Activated CD4-positive, alpha-beta T cell treated with anti-CD3 and anti-CD28 coated beads, Interleukin-2, amount 50 U/mL, for 48 hours (primary cell): ENCODE measurements at regions not wholly inside any gene's neighbourhood (a gene's known extent, or its start where the extent isn't known, plus 50 kb on each side); places are given as distances from the start of the nearest gene placed in this dataset.

Source experiments
- DNase-seq, 2 experiments: peaks; one replicate each; pipeline ENCODE4 v3.0.0-alpha.2; 2020

DNA sequence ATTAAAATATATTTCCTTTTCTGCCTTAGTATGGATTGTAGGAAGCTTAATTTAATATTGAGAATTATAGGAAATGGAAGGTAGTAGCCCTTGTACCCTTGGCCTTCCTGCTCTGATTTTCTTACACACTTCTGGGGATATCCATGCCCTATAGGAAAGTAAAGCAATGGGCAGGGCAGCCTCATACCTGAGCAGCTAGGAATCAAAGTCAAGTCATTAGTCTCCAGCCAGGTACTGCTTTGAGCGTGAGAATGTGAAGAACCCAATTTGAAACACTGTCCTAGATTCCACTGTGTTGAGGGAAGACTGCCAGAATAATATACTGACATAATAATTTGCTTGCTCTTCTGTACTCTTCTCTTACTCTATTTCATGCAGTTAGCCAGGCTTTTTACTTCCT is 51.0 kb upstream of the L3MBTL3 start:
- DNase-seq: no peak

DNA sequence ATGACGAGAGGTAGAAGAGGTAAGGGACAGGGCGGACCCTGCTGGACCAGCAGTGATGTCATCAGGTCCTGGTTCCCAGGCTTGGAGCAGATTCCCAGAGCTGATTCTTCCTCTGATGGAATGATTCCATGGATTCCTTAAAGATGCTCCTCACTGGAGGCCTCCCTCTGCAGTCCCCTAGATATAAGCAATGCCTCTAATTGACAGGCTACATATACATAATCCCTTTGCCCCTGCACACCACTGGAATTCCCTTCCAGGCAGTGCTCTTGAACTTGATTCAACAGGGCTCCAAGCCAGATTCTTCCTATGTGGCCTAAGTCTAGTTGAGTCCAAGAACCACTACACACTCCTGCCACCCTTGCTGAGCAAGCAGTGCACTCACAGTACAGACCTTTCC is 52.3 kb upstream of the L3MBTL3 start:
- no peak for DNase-seq

DNA sequence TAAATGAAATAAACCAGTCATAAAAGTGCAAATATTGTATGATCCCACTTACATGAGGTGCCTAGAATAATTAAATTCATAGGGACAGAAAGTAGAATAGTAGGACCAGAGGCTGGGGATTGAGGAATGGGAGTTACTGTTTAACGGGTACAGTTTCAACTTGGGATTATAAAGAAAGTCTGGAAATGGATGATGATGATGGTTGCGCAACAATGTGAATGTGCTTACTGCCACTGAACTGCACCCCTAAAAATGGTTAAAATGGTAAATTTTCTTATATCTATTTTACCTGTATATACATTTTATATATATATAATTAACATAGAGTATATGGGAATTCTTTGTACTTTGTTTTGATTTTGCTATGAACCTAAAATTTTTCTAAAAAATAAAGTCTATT is 53.3 kb upstream of the L3MBTL3 start:
- no peak for DNase-seq

DNA sequence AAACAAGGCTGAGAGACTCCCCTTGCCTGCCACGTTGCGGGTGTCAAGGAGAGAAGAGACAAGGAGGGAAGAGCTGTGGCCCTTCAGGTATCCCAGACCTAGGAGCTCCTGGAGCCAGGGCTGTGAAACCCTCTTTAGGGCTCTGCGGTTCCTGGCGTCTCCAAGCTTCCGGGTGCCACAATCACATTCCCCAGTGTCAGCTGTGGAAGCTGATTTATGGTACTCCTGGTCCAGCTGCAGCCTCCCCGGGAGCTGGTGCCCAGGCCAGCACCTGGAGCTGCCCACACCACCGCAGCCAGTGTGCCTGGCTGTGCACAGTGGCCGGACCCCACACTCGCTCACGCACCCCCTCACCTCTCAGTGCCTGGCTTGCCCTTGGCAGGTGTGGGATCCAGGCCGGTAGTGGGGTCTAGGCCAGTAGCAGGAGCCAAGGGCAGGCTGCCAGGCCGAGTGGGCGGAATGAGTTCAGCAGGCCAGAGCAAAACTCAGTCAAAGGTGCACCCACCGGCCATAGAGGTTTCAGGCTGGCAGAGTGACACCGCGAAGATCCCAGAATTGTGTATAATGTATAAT is 58.9 kb upstream of the L3MBTL3 start:
- DNase-seq: no peak

DNA sequence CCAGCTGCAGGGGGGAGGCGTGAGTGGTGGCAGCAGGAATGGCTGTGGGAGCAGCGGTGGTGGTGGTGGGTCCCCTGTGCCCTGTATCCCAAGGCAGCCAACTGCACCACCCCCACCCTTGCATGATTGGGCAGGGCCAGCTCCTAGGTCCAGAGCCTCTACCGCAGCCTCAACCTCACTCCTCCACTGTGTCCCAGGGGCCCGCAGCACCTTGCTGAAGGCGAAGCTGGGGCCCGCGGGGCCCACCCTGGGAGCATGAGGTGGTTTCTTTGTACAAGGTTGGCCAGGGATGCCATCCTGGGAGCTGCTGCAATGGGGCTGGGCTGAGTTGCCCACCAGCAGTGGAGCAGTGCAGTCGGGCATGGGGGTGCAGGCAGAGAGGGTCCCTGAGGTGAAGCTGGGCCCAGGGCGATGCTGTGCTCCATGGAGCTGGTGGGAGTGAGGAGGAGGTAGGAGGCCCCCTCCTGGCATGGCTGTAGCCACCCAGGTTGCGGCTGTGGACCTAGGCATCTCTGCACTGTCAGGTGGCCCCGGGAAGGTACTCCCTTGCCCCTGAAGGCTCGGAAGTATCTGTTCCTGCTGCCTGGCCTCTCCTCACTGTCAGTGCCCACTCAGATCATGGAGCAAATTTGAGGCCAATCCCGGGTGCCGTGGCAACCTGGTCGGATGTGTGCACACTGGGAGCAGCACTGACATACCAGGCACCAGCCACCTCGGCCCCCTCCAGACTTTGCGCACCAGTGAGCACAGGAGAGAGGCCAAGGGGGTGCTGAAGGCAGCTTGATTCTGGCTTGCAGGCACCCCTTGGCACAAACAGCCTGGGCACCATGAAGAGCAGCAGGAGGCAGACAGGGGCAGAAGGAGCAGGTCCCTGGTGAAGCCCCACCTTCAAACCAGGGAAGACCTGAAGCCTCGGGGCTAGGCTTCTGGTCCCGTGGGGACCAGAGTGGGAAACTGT is 60.2 kb upstream of the L3MBTL3 start:
- no peak for DNase-seq

DNA sequence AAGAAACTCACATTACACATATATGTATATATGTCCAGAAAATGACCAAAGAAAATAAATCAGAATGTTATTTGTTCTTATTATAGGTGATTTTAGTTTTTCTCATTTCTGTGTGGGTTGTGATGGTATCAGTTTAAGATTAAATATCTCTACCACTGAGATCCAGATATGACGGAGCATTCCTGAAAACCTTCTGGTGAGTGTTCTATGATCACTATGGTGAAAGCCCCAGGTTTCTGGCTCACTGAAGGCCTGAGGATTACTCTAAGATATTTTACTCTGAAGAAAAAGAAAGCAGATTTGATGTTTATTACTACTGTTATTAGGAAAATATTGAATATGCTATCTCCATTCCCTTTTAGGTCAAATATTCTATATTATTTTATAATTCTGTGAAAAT is 62.8 kb upstream of the L3MBTL3 start:
- DNase-seq: no peak

DNA sequence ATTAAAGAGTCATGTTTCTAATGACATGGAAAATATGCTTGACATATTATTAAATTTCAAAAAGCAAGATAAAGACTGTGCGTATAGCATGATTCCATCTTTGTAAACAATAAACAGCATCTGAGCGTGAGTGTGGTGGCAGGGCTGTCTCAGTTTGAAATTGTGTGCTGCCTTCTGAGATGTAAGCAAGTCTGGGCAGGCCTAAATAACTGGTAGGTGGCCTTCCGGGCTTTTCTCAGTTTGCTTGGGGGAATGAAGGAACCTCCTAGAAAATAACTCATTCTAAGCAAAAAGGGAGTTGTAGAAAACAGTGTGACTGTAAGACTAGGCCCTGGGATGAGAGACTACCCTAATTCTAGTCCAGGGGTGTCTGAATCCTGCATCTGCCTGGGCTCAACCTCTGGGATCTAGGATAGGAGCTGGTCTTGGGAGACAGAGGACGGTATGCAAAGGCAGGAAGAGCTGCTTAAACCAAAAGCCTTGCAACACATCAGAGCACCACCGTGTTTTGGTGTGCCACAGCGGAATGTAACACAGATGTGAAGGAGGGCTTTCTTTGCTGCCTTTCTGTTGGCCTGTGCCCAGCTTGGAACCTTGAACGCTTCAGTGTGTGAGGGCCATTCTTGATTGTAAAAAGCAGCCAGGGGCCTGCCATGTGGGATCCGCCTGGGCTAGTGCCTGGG is 63.5 kb upstream of the L3MBTL3 start:
- DNase-seq: no peak

DNA sequence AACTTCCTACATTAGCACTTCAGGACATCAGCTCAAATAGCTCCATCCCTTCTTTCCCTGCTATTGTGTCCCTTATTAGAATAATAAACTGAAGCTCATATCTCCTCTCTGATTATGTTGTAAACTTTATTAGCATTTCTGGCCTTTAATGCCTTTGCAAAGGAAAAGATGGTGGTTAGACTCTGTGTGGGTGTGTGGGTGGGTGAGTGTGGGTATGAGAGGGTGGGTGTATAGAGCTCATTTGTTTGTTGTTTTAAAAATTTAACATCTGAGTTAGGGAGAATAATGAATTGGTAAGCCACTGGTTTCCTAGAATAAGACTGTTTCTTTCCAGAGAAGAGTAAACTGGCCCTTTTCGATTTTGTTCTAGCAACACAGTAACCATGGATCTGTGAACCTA is 70.6 kb upstream of the L3MBTL3 start:
- DNase-seq: no peak

DNA sequence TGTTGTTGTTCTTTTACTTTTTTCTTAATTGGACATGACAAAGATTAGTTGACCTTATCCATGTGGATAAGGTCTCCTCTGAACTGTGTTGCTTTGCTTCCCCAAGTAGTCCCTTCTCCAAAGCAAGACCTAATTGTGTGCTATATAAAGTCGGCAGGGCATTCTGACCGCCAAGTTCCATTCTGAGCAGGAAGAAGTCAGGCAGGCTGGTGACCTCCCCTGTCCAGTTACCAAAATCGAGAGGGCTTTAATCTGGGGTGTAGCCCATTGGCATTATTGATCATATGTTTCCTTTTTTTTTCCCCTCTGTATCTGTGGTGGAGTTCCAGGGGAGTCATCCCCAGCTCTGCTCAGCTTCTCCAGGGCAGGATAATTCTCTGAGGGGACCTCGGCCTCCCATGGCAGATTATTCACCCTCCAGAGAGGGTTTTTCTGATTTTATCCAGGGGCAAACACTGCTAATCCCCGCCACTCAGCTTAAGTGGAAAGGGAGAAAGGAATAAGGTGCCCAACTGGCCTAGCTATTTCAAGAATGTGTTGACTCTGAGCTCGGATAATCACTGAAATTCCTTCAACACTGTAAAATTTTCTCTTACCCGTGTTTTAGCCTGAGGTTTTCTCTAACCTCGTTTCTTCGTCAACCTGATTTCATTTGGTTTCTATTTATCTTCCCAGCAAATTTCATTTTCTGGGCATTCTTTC is 71.8 kb upstream of the L3MBTL3 start:
- no peak for DNase-seq

DNA sequence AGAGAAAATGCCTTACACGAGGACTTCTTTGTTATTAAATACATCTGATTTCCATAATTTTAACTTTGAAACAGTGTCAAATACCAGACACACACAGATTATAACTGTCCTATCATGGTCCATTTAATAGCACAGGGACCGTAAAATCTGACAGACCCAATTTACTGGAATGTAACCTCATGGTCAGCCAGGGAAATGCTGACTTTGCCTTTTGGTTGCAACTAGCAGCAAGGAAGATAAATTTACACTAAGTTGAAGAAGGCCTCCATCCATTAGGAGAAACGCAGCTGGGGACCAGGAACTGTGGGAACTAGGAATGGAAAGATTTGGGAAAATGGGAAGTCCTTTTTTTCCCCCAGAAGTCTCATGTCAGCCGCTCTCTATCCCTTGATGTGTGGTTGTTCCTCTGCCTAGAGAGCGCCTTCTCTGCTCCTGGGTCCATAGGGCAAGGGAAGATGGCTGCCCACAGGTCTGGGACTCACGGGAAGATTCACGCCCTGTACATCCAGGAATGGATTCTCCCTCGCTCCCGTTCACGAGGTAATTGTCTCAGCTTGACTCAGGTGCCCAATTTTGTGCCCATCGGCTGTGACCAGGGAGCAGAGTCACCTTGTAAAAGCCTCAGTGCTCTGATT is 74.6 kb upstream of the L3MBTL3 start:
- no peak for DNase-seq

DNA sequence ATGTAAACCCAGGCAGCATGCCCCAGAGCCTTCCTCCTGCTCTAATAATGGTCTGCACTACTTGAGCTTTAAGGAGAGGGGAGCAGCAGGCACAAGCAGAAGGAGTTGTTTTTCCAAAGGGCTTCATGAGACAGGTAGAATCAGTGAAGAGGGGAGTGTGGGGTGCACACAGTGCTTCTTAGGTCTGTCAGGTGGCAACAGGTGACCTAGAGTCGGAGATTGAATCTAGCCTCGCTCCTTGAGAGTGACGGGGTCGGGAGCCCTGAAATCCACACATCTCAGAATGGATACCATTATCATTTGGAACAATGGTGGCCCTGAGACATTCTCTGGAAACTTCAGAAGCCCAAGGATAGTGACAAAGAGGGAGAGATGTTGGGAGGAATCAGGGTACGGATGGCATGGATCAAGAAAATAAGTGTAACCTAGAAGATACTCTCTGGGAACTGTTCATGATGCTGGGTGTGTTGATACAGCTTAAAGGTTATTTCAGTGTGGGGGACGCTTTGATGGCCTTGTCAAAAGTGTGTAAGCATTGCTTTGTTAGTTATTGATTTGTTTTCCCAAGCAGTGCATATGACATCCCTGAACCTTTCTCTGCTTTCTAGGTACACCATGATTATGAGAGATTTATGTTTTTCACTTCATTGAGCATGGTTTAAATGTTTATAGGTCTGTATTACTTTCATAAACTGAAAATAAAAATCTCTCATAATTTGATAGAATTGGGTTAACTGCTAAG is 77.8 kb upstream of the L3MBTL3 start:
- no peak for DNase-seq

DNA sequence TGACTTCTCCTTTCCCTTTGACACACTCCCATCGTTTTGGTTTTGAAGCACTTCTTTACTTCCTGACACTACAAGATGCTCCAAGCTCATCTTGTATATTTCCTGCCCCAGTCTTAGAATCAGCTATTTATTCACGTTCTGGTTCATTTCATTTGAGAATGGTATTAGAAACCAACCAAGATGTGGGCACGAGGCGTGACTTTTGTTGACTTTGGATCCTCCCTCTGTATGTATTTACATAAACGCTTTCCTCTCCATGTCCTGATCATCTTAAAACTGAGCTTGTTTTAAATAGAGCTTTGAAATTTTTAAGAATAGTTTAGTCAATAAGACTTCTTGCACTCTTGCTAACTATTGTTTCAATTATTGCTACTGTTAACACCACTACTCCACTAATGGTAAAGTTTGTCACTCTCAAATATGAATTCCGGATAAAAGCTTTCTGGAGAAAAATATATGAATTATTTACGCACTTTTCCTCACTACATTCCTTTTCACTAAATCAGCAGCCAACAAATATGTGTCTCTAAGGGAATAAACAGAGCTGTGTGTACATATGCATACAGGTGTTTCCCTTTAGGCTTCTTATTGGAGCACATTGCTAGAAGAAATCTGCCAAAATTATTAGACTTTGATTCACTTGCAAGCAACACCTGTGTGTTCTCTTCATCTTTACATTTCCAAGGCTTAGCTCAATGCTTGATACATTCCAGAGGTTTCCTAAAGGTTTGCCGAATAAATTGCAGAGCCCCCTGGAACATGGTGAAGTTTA is 77.3 kb upstream of the TMEM244 start:
- DNase-seq: no peak

DNA sequence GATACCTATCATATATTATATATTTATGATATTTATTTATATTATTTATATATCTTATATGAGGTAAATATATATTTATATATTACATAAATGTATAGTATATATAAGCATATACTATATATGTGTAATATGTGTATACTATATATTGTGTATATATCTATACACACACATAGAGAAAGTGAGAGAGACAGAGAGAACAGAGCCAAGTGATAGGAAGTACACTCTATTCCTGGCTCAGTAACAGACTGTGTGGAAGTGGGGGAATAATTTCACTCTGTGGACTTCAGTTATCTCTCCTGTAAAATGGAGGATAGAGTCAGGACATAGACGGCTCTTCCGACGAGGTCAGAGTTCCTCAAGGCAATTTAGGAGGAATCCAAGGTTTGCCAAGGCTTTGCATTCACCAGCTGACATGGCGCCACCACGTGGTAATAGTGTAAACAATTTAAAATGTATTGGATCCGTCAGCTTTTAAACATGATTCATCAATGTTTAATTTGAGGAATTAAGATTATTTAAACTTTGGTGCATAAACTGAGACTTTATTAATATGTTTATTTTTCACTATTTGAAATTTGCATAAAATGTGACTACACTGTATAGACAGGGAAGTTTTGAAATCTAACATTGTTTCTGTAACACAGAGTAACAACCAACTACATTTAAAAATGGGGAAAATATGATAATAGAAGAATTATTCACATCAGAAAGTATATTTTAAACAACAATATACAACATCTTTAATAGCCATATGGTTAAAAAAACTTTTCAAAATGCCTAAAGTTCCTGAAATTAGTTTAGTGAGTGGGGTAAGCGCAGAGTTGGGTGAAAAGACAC is 75.4 kb upstream of the TMEM244 start:
- peak; percentile 31 to 49 for DNase-seq

DNA sequence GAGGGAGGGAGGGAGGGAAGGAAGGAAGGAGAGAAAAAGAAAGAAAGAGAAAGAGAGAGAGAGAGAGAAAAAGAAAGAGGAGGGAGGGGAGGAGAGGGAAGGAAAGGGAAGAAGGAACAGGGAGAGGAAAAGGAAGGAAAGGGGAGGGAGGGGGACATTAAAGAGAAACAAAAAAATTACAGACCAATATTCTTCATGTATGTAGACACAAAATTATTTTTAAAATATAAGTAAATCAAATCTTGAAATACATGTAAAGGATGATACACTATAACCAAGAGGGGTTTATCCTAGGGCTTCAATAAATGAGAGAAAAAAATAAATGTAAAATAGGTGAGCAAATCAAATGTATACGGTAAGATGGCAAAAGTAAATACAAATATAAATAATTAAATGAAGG is 71.2 kb upstream of the TMEM244 start:
- no peak for DNase-seq

DNA sequence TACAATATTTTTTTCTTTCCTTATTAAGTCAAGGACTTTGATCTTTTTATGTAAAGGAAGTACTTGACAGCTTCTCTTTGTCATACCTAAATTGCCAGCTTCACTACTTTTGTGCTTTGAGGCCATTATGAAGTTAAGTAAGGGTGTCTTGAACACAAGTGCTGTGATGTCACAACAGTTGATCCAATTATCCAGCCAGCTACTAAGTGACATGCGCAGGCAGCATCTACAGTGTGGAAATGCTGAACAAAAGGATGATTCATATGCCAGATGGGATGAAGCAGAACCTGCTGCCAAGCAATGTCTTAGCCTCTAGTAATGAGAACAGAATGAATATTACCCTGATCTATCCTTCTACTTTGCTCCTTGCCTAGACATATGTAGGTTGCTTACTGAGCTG is 68.3 kb upstream of the TMEM244 start:
- DNase-seq: no peak

DNA sequence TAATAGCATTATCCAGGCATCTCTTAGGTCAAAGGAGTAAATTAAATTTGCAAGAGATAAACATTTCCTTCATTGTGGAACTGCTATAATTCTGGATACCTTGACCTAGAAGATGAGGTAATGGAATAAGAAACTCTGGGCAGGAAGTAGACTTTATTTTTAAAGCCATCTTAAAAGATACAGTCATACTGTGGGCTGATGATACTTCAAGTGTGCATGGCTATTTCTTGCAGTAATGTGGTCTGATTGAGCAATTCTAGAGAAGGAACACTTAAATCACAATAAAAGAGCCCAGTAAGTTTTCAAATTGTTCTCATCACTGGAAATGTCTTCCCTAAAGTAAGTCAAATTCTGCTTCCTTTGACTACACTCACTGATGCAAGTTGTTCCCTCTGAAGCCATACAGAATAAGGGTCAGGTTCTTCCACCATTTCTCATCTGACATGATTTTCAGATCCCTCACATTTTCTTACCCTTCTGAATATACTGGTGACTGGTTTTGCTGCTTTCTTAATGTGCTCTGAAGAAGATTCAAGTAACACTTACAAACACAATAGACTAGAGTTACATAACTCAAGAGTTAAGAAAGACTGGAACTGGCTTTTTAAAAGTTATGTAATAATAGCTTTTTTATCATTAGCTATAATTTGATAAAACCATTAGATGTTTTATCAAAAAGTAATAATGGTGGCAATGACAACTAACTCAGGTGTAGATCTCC is 62.6 kb upstream of the TMEM244 start:
- no peak for DNase-seq

DNA sequence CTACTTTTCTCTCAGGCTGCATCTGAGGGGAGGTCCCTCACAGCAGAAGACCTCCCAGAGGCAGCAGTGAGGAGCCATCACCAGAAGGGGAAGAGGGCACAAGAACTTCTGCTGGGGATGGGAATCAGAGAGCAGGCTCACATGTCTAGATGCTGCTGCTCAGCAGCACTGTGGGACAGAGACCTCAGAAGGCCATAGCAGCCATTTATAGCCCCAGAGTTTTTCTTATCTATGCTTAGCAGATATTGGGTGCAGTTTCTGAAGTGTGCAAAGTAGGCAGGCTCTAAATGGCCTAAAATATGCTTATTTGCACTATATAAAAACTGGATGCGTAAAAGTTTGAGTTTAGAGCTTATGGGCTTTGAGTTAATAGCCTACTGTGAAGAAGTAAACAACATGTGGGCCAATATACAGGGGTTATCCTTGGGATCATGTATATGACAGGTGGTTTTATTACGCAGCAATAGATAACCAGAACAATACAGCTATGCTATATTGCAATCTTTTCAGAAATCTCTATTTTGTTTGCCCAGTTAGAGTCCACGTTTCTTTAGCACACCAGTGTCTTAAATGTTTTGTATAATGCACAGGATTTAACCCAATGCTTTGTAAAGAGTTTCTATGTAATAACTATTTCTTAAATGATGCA is 60.2 kb upstream of the TMEM244 start:
- no peak for DNase-seq

DNA sequence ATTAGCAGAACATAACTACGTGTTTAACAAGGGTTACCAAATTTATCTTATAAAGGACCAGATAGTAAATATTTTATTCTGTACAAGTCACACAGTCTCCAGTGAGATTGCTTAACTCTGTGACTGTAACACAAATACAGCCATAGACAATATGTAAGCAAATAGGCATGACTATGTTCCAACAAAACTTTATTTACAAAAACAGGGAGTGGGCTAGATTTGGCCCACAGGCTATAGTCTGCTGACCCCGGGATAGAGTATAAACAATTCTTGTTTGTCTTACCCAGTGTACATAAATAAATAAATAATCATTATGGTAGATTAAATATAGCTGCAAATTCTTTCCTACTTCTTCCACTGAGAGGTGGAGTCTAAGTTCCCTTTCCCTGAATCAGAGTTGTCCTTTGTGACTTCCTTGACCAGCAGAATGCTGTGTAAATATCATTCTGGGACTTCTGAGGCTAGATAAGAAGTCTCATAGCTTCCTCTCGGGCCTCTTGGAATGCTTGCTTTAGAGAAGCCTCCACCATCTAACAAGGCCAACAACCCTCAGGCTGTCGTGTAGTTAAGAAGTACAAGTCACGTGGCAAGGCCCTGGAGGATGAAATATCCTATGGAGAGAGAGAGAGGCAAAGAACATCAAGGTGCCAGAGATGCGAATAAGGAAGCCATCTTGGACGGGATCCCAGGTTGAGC is 59.1 kb upstream of the TMEM244 start:
- DNase-seq: no peak
